ENCODE measurements at regions not wholly inside any gene's neighbourhood (a gene's known extent, or its start where the extent isn't known, plus 50 kb on each side); places are given as distances from the start of the nearest gene placed in this dataset.
"Not testable (repeated sequence)": the region's sequence is repeated elsewhere in the genome, so short reads cannot be mapped to it uniquely, and the experiment has no call there.

GRCh38 chr2:198604599-198604998 lies 800.2 kb downstream of the PLCL1 start:
- Histone ChIP-seq H3K9me3 (ENCODE audit: control insufficient read depth, insufficient read depth, low read length) (no peaks in the 10 kb centered on the region), H3K27me3 (ENCODE audit: control insufficient read depth, insufficient read depth, low read length) (no peaks in the 10 kb centered on the region), H3K4me1 (ENCODE audit: control insufficient read depth, insufficient read depth, low read length) (no peaks in the 10 kb centered on the region), H3K27ac (ENCODE audit: low read length) (no peak overlapping the region), H3K4me3 (ENCODE audit: low read length) (no peak overlapping the region), H3K36me3 (ENCODE audit: control insufficient read depth, insufficient read depth, low read length) (no peaks in the 10 kb centered on the region)
- no peak for DNase-seq (ENCODE audit: low read depth, low spot score)
- no CpG with 5 or more reads among the region's 1 CpG for WGBS (ENCODE audit: insufficient coverage, insufficient read length)

- H3K27ac ChIP-seq (ENCODE audit: low read length); H3K4me1 ChIP-seq (ENCODE audit: control insufficient read depth, insufficient read depth, low read length); DNase-seq (ENCODE audit: low read depth, low spot score); H3K9me3 ChIP-seq (ENCODE audit: control insufficient read depth, insufficient read depth, low read length); H3K27me3 ChIP-seq (ENCODE audit: control insufficient read depth, insufficient read depth, low read length); H3K36me3 ChIP-seq (ENCODE audit: control insufficient read depth, insufficient read depth, low read length); H3K4me3 ChIP-seq (ENCODE audit: low read length): not testable (repeated sequence)
- WGBS (ENCODE audit: insufficient coverage, insufficient read length) = no CpG with 5 or more reads among the region's 15 CpGs
Observed at GRCh38 chr2:198602986-198603385, 798.6 kb downstream of the PLCL1 start.

- H3K27ac ChIP-seq (ENCODE audit: low read length) = no peak overlapping the region
- no peaks in the 10 kb centered on the region for H3K9me3 ChIP-seq (ENCODE audit: control insufficient read depth, insufficient read depth, low read length)
- DNase-seq (ENCODE audit: low read depth, low spot score) = no peak
- 92% methylated on average over 2 of the region's 5 CpGs for WGBS (ENCODE audit: insufficient coverage, insufficient read length)
- H3K36me3 ChIP-seq (ENCODE audit: control insufficient read depth, insufficient read depth, low read length) = no peaks in the 10 kb centered on the region
- H3K27me3 ChIP-seq (ENCODE audit: control insufficient read depth, insufficient read depth, low read length) = no peaks in the 10 kb centered on the region
- no peaks in the 10 kb centered on the region for H3K4me1 ChIP-seq (ENCODE audit: control insufficient read depth, insufficient read depth, low read length)
- no peak overlapping the region for H3K4me3 ChIP-seq (ENCODE audit: low read length)
Observed at GRCh38 chr2:198597648-198598047, 793.3 kb downstream of the PLCL1 start.

- no peaks in the 10 kb centered on the region for H3K9me3 ChIP-seq (ENCODE audit: control insufficient read depth, insufficient read depth, low read length)
- no peak overlapping the region for H3K27ac ChIP-seq (ENCODE audit: low read length)
- no peaks in the 10 kb centered on the region for H3K36me3 ChIP-seq (ENCODE audit: control insufficient read depth, insufficient read depth, low read length)
- H3K27me3 ChIP-seq (ENCODE audit: control insufficient read depth, insufficient read depth, low read length) = no peaks in the 10 kb centered on the region
- H3K4me1 ChIP-seq (ENCODE audit: control insufficient read depth, insufficient read depth, low read length) = no peaks in the 10 kb centered on the region
- no peak overlapping the region for H3K4me3 ChIP-seq (ENCODE audit: low read length)
- no peak for DNase-seq (ENCODE audit: low read depth, low spot score)
Observed at GRCh38 chr2:198596985-198597384, 792.6 kb downstream of the PLCL1 start.

GRCh38 chr2:198595721-198596120 lies 791.3 kb downstream of the PLCL1 start:
- H3K27ac ChIP-seq (ENCODE audit: low read length) = no peak overlapping the region
- H3K4me1 ChIP-seq (ENCODE audit: control insufficient read depth, insufficient read depth, low read length) = no peaks in the 10 kb centered on the region
- DNase-seq (ENCODE audit: low read depth, low spot score) = no peak
- no peaks in the 10 kb centered on the region for H3K36me3 ChIP-seq (ENCODE audit: control insufficient read depth, insufficient read depth, low read length)
- H3K27me3 ChIP-seq (ENCODE audit: control insufficient read depth, insufficient read depth, low read length) = no peaks in the 10 kb centered on the region
- H3K9me3 ChIP-seq (ENCODE audit: control insufficient read depth, insufficient read depth, low read length) = no peaks in the 10 kb centered on the region
- H3K4me3 ChIP-seq (ENCODE audit: low read length) = no peak overlapping the region

GRCh38 chr2:198591586-198591985 lies 787.2 kb downstream of the PLCL1 start:
- Histone ChIP-seq H3K27me3 (ENCODE audit: control insufficient read depth, insufficient read depth, low read length) (no peaks in the 10 kb centered on the region), H3K4me1 (ENCODE audit: control insufficient read depth, insufficient read depth, low read length) (no peaks in the 10 kb centered on the region), H3K27ac (ENCODE audit: low read length) (no peak overlapping the region), H3K9me3 (ENCODE audit: control insufficient read depth, insufficient read depth, low read length) (no peaks in the 10 kb centered on the region), H3K4me3 (ENCODE audit: low read length) (no peak overlapping the region), H3K36me3 (ENCODE audit: control insufficient read depth, insufficient read depth, low read length) (no peaks in the 10 kb centered on the region)
- no CpG with 5 or more reads among the region's 3 CpGs for WGBS (ENCODE audit: insufficient coverage, insufficient read length)
- DNase-seq (ENCODE audit: low read depth, low spot score) = no peak

- DNase-seq (ENCODE audit: low read depth, low spot score) = no peak
- no peaks in the 10 kb centered on the region for H3K36me3 ChIP-seq (ENCODE audit: control insufficient read depth, insufficient read depth, low read length)
- no CpG with 5 or more reads among the region's 7 CpGs for WGBS (ENCODE audit: insufficient coverage, insufficient read length)
- H3K27me3 ChIP-seq (ENCODE audit: control insufficient read depth, insufficient read depth, low read length) = no peaks in the 10 kb centered on the region
- H3K9me3 ChIP-seq (ENCODE audit: control insufficient read depth, insufficient read depth, low read length) = no peaks in the 10 kb centered on the region
- H3K27ac ChIP-seq (ENCODE audit: low read length) = no peak overlapping the region
- H3K4me1 ChIP-seq (ENCODE audit: control insufficient read depth, insufficient read depth, low read length) = no peaks in the 10 kb centered on the region
- no peak overlapping the region for H3K4me3 ChIP-seq (ENCODE audit: low read length)
Observed at GRCh38 chr2:198587741-198588140, 783.3 kb downstream of the PLCL1 start.

GRCh38 chr2:198587240-198587639 lies 782.8 kb downstream of the PLCL1 start:
- H3K27ac ChIP-seq (ENCODE audit: low read length) = no peak overlapping the region
- H3K9me3 ChIP-seq (ENCODE audit: control insufficient read depth, insufficient read depth, low read length) = no peaks in the 10 kb centered on the region
- H3K27me3 ChIP-seq (ENCODE audit: control insufficient read depth, insufficient read depth, low read length) = no peaks in the 10 kb centered on the region
- H3K36me3 ChIP-seq (ENCODE audit: control insufficient read depth, insufficient read depth, low read length) = no peaks in the 10 kb centered on the region
- no peaks in the 10 kb centered on the region for H3K4me1 ChIP-seq (ENCODE audit: control insufficient read depth, insufficient read depth, low read length)
- no peak overlapping the region for H3K4me3 ChIP-seq (ENCODE audit: low read length)
- no peak for DNase-seq (ENCODE audit: low read depth, low spot score)
- WGBS (ENCODE audit: insufficient coverage, insufficient read length) = no CpG with 5 or more reads among the region's 7 CpGs

GRCh38 chr2:198571393-198571792 lies 767.0 kb downstream of the PLCL1 start:
- no peak overlapping the region for H3K4me3 ChIP-seq (ENCODE audit: low read length)
- no peaks in the 10 kb centered on the region for H3K36me3 ChIP-seq (ENCODE audit: control insufficient read depth, insufficient read depth, low read length)
- no peaks in the 10 kb centered on the region for H3K27me3 ChIP-seq (ENCODE audit: control insufficient read depth, insufficient read depth, low read length)
- H3K9me3 ChIP-seq (ENCODE audit: control insufficient read depth, insufficient read depth, low read length) = no peaks in the 10 kb centered on the region
- DNase-seq (ENCODE audit: low read depth, low spot score) = no peak
- no peak overlapping the region for H3K27ac ChIP-seq (ENCODE audit: low read length)
- WGBS (ENCODE audit: insufficient coverage, insufficient read length) = no CpG with 5 or more reads among the region's 4 CpGs
- no peaks in the 10 kb centered on the region for H3K4me1 ChIP-seq (ENCODE audit: control insufficient read depth, insufficient read depth, low read length)

GRCh38 chr2:198558176-198558575 lies 753.8 kb downstream of the PLCL1 start:
- no peak for DNase-seq (ENCODE audit: low read depth, low spot score)
- no peak overlapping the region for H3K4me3 ChIP-seq (ENCODE audit: low read length)
- H3K27me3 ChIP-seq (ENCODE audit: control insufficient read depth, insufficient read depth, low read length) = no peaks in the 10 kb centered on the region
- no peaks in the 10 kb centered on the region for H3K9me3 ChIP-seq (ENCODE audit: control insufficient read depth, insufficient read depth, low read length)
- WGBS (ENCODE audit: insufficient coverage, insufficient read length) = no CpG with 5 or more reads among the region's 2 CpGs
- H3K36me3 ChIP-seq (ENCODE audit: control insufficient read depth, insufficient read depth, low read length) = no peaks in the 10 kb centered on the region
- no peaks in the 10 kb centered on the region for H3K4me1 ChIP-seq (ENCODE audit: control insufficient read depth, insufficient read depth, low read length)
- no peak overlapping the region for H3K27ac ChIP-seq (ENCODE audit: low read length)

GRCh38 chr2:198546122-198546521 lies 741.7 kb downstream of the PLCL1 start:
- Histone ChIP-seq H3K27ac (ENCODE audit: low read length) (no peak overlapping the region), H3K9me3 (ENCODE audit: control insufficient read depth, insufficient read depth, low read length) (no peaks in the 10 kb centered on the region), H3K27me3 (ENCODE audit: control insufficient read depth, insufficient read depth, low read length) (no peaks in the 10 kb centered on the region), H3K4me3 (ENCODE audit: low read length) (no peak overlapping the region), H3K4me1 (ENCODE audit: control insufficient read depth, insufficient read depth, low read length) (no peaks in the 10 kb centered on the region), H3K36me3 (ENCODE audit: control insufficient read depth, insufficient read depth, low read length) (no peaks in the 10 kb centered on the region)
- no CpG with 5 or more reads among the region's 2 CpGs for WGBS (ENCODE audit: insufficient coverage, insufficient read length)
- DNase-seq (ENCODE audit: low read depth, low spot score) = no peak

Data from iPS DF 6.9 (cell line).